Cardiac fibroblast (primary cell): ENCODE measurements at regions not wholly inside any gene's neighbourhood (a gene's known extent, or its start where the extent isn't known, plus 50 kb on each side); places are given as distances from the start of the nearest gene placed in this dataset.
A peak's percentile ranks its signal among the peaks of the same experiment; 100 is the strongest.
"Not testable (repeated sequence)": the region's sequence is repeated elsewhere in the genome, so short reads cannot be mapped to it uniquely, and the experiment has no call there.

ENCODE experiments used
- DNase-seq, 2 donors: peaks; one replicate each; pipeline versions ENCODE4 v3.0.0 to v3.0.0-alpha.2; 2010; ENCODE audit warnings: low read depth in 2 of 2
- H3K4me3 ChIP-seq, 2 donors: replicated peaks in 1 of 2; 1 replicate in 1 of 2; 2 replicates in 1 of 2; pipeline ENCODE4 v1.5.1; 2011; ENCODE audit warnings: low read depth in 2 of 2, low read length in 2 of 2, mild to moderate bottlenecking in 2 of 2, moderate library complexity in 1 of 2
- CTCF ChIP-seq: IDR thresholded peaks from one replicate; pipeline ENCODE4 v1.5.1; 2011; ENCODE audit warnings: low read depth, mild to moderate bottlenecking, low read length, inconsistent platforms

DNA sequence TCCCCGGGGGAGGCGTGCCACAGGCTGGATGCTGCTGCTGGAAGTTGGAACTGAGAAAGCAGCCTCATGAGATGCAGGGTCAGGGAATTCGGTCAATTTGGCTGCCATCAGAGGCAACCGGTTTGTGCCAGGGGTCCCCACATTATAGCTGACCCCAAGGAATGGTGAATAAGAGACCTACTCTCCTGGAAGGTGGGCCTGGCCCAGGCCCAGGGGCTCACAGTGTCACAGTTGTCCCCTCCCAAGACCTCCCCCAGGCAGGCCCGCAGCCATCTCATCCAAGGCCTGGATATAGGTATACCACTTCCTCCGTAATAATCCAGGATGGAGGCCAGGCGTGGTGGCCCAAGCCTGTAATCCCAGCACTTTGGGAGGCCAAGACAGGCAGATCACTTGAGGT is 114.6 kb downstream of the NPTX2 start:
- no peak overlapping the region for H3K4me3 ChIP-seq
- no peak for TF ChIP-seq CTCF
- DNase-seq = no peak

- H3K4me3 ChIP-seq = no peak overlapping the region
- DNase-seq = peak; percentile 20 to 47
- peak; percentile 56 for TF ChIP-seq CTCF
Measured at GRCh38 chr7:98733036-98733435, 116.0 kb downstream of the NPTX2 start.

- DNase-seq = no peak
- TF ChIP-seq CTCF = no peak
- H3K4me3 ChIP-seq = no peak overlapping the region
Measured at GRCh38 chr7:98735801-98736200, 118.7 kb downstream of the NPTX2 start.

GRCh38 chr7:98736461-98736860 is 119.4 kb downstream of the NPTX2 start:
- not testable (repeated sequence) for DNase-seq, H3K4me3 ChIP-seq

- no peak for TF ChIP-seq CTCF
- no peak overlapping the region for H3K4me3 ChIP-seq
- no peak for DNase-seq
Measured at GRCh38 chr7:98737176-98737575, 120.1 kb downstream of the NPTX2 start.

DNA sequence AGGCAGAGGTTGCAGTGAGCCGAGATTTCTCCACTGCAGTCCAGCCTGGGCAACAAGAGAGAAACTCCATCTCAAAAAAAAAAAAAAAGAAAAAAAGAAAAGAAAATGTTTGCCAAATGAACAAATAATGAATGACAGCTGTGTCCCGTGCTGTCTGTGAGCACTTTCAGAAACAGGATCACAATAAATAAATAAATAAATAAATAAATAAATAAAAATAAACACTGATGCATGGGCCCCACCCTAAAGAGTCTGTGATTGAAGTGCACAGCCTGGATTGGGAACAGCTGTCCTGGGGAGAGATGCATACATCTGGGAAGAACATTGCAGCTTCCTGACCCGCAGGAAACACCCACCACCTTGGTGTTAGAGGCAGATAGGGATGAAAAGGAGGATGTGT is 123.6 kb downstream of the NPTX2 start:
- no peak overlapping the region for H3K4me3 ChIP-seq
- no peak for DNase-seq
- no peak for TF ChIP-seq CTCF

DNA sequence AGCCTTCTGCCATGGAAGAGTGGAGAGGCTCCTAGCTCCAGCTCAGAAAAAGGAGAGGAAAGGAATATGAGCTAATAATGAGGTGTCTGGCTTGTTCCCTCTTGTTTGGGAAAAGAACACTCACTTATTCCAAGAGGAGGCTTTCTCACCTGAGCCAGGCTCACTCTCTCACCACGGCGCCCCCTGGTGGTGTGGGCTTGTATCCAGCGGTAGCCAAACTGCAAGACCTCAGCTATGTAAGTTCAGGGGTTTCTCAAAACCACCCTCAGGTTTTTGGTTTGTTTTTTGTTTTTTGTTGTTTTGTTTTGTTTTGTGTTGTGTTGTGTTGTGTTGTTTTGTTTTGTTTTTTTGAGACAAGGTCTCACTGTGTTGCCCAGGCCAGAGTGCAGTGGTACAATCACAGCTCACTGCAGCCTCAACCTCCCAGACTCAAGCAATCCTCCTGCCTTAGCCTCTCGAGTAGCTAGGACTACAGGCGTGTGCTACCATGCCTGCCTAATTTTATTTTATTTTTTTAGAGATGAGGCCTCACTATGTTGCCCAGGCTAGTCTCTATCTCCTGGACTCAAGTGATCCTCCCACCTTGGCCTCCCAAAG is 124.0 kb downstream of the TMEM130 start:
- TF ChIP-seq CTCF = peak; percentile 82
- no peak overlapping the region for H3K4me3 ChIP-seq
- peak; percentile 55 to 57 for DNase-seq
